Fibroblast of villous mesenchyme (primary cell): ENCODE measurements at regions not wholly inside any gene's neighbourhood (a gene's known extent, or its start where the extent isn't known, plus 50 kb on each side); places are given as distances from the start of the nearest gene placed in this dataset.
A peak's percentile ranks its signal among the peaks of the same experiment; 100 is the strongest.
"Not testable (repeated sequence)": the region's sequence is repeated elsewhere in the genome, so short reads cannot be mapped to it uniquely, and the experiment has no call there.

Source experiments
- DNase-seq: peaks from one replicate; pipeline ENCODE4 v3.0.0-alpha.2; 2010; ENCODE audit warnings: low read depth
- H3K4me3 ChIP-seq: 2 replicates; pipeline ENCODE4 v1.5.1; 2011; ENCODE audit warnings: low read depth, mild to moderate bottlenecking, low read length
- TF ChIP-seq, protein P1 (sequence below): IDR thresholded peaks from 2 replicates; pipeline ENCODE4 v1.5.1; 2012; ENCODE audit warnings: low read depth, mild to moderate bottlenecking, low read length; ENCODE audit not compliant: insufficient read depth

DNA sequence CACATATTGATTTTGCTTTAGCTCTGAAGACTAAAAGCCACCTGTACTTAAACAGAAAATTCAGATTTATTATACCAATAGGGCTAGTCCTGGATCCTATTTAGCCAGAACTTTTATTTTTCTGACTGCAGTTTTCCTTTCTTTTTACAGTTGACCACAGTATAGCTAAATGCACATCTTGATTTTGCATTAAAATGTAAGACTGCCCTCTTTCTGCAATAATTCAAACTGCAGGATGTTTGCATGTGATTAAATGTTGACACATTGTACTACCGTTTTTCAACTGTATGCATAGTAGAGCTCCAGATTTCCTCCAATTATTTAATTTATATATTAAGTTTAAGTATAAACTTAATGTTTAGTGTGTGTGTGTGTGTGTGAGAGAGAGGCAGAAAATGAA lies 1262.9 kb downstream of the SUCLG1 start:
- TF ChIP-seq, protein P1, sequence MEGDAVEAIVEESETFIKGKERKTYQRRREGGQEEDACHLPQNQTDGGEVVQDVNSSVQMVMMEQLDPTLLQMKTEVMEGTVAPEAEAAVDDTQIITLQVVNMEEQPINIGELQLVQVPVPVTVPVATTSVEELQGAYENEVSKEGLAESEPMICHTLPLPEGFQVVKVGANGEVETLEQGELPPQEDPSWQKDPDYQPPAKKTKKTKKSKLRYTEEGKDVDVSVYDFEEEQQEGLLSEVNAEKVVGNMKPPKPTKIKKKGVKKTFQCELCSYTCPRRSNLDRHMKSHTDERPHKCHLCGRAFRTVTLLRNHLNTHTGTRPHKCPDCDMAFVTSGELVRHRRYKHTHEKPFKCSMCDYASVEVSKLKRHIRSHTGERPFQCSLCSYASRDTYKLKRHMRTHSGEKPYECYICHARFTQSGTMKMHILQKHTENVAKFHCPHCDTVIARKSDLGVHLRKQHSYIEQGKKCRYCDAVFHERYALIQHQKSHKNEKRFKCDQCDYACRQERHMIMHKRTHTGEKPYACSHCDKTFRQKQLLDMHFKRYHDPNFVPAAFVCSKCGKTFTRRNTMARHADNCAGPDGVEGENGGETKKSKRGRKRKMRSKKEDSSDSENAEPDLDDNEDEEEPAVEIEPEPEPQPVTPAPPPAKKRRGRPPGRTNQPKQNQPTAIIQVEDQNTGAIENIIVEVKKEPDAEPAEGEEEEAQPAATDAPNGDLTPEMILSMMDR, result peak; percentile 70
- peak; percentile 48 for DNase-seq
- no peak overlapping the region for H3K4me3 ChIP-seq

DNA sequence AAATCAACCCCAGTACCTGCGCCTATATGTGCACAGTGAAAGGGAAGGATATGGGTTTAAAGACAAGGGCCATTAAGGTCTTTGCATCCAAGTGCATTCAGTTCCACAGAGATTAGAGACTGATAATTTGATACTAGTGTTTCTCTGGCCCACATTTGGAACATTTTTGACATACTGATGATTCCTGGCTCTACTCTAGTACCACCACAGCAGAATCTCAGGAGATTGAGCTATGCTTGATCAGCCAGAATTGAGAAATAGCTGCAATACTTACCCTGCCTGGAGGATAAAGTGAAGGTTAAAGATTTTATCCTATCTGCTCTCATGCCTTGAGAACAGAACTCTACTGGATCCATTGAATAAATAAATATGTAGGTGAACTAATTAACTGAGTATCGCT lies 1267.8 kb downstream of the SUCLG1 start:
- H3K4me3 ChIP-seq, result no peak overlapping the region
- DNase-seq, result no peak
- TF ChIP-seq, protein P1, result no peak

DNA sequence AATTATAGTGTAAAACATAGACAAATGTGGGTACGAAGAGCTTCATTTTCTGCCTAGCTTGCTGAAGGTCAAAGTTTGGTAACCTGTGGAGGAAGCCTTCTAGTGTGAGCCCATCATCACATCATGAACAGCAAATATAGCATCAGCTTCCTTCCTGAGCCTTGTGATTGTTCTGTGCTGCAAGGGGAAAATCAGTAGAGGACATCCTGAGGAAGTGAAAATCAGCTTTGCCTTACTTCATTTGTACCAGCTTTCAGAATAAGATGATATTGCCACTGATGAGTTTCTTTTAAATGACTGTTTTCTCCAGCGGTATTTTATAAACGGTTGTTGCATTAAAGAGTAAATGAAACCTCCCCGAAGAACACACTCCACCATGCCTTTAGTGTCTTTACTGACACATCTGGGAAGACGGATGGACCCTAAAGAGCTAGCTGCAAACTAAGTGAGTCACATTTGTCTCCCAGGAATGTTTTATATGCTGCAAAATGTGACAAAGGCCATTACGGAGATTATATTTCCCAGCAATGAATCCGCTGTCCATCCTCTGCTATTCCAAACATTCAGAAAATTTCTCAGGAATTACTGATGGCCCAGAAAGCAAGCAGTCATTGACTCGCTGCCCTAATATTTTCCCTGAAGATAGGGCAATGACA lies 1272.8 kb downstream of the SUCLG1 start:
- TF ChIP-seq, protein P1, result no peak
- DNase-seq, result no peak
- H3K4me3 ChIP-seq, result no peak overlapping the region

DNA sequence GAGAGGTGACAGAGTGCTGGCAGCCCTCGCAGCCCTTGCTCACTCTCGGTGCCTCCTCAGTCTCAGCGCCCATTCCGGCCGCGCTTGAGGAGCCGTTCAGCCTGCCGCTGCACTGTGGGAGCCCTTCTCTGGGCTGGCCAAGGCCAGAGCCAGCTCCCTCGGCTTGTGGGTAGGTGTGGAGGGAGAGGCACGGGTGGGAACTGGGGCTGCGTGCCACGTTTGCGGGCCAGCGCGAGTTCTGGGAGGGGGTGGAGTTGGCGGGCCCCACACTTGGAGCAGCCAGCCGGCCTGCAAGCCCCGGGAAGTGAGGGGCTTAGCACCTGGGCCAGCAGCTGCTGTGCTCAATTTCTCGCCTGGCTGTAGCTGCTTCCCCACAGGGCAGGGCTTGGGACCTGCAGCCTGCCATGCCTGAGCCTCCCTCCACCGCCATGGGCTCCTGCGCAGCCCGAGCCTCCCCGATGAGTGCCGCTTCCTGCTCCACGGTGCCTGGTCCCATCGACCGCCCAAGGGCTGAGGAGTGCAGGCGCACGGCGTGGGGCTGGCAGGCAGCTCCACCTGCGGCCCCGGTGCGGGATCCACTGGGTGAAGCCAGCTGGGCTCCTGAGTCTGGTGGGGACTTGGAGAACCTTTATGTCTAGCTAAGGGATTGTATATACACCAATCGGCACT lies 1278.1 kb downstream of the SUCLG1 start:
- not testable (repeated sequence) for DNase-seq, H3K4me3 ChIP-seq

DNA sequence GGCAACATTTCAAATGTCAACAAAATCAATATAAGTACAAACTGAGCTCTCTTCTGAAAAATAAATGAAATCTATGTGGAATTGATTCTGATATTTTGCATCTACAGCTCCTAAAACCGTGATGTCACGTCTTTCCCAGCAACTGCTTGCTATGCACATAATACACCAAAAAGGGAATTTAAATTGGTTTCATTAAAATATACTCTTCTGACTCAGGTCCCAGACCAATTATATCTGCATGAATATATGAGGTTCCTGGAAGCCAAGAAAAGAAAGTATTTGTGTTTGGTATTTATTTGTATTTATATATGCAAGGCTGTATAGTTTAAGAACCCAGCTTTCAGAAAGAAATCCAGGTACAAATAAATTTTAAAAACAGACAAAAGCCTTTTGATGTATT lies 1282.5 kb downstream of the SUCLG1 start:
- DNase-seq, result no peak
- TF ChIP-seq, protein P1, result no peak
- no peak overlapping the region for H3K4me3 ChIP-seq

DNA sequence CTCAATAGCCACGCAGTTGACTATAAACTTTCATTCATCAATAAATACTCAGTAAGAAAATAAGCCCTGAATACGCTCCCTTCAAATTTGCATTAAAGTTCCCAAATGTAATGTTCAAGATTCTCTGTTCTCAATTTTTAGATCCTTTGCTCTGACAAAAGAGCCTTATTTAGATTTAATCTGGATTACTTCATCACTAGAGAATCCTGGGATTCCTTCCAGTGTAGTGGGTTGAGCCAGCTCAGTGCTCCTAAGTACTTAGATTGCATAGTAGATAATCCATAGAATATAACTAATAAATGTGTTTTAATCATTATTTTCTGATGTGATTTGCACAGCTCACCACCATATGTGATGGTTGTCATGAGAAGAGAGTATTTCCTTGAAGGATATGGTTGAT lies 1286.2 kb downstream of the SUCLG1 start:
- no peak overlapping the region for H3K4me3 ChIP-seq
- TF ChIP-seq, protein P1, result no peak
- DNase-seq, result peak; percentile 2

DNA sequence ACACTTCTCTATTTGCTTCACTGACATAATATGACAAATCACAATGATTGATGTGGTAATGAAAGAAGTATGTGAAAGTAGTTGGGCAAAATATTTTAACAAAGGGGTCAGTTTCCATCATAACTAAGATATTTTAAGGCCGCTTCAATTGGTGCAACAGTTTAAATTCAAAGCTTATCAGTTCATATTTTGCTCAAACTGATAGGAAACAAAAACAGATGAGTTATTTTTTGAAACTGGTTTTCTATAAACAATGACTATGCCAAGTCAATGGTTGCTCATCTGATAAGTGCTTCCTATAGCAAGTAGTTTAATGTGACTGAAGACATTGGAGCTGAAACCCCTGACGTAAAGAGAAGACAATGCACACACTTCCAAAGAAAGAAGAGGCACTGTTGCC lies 1290.7 kb downstream of the SUCLG1 start:
- TF ChIP-seq, protein P1, result no peak
- DNase-seq, result no peak
- H3K4me3 ChIP-seq, result no peak overlapping the region
